DOHH2 (cell line): ENCODE measurements at regions not wholly inside any gene's neighbourhood (a gene's known extent, or its start where the extent isn't known, plus 50 kb on each side); places are given as distances from the start of the nearest gene placed in this dataset.

Experiments
- H3F3A ChIP-seq: fragments of 200-600 bp; sonication (generic), shearing (Covaris generic); 2 replicates; pipeline ENCODE4 v1.6.0; 2016; ENCODE audit warnings: antibody characterized with exemption, mild to moderate bottlenecking; ENCODE audit not compliant: control insufficient read depth, insufficient read depth
- H3K27ac ChIP-seq: fragments of 200-600 bp; sonication (generic); 2 replicates; pipeline ENCODE4 v1.5.1; 2014; ENCODE audit warnings: low read depth, mild to moderate bottlenecking, low read length, moderate library complexity
- H3K27me3 ChIP-seq: fragments of 200-600 bp; sonication (generic); 2 replicates; pipeline ENCODE4 v1.6.1; 2014; ENCODE audit warnings: mild to moderate bottlenecking, low read length, mixed read lengths; ENCODE audit not compliant: control insufficient read depth
- H3K36me3 ChIP-seq: fragments of 200-600 bp; sonication (generic); 2 replicates; pipeline ENCODE4 v1.6.1; 2014; ENCODE audit warnings: mild to moderate bottlenecking, low read length, moderate library complexity, mixed read lengths; ENCODE audit not compliant: control insufficient read depth
- H3K4me1 ChIP-seq: fragments of 200-600 bp; sonication (generic); 2 replicates; pipeline ENCODE4 v1.6.1; 2014; ENCODE audit warnings: mild to moderate bottlenecking, low read length, mixed read lengths; ENCODE audit not compliant: control insufficient read depth
- H3K4me2 ChIP-seq: fragments of 200-600 bp; sonication (generic); 2 replicates; pipeline ENCODE4 v1.6.0; 2014; ENCODE audit warnings: mild to moderate bottlenecking, low read length, moderate library complexity
- H3K4me3 ChIP-seq: fragments of 200-600 bp; sonication (generic); 2 replicates; pipeline ENCODE4 v1.5.1; 2014; ENCODE audit warnings: mild to moderate bottlenecking, low read length, mixed read lengths
- H3K79me2 ChIP-seq: fragments of 200-600 bp; sonication (generic); 2 replicates; pipeline ENCODE4 v1.6.1; 2014; ENCODE audit warnings: mild to moderate bottlenecking, low read length, mixed read lengths; ENCODE audit not compliant: control insufficient read depth
- H3K9me2 ChIP-seq: fragments of 200-600 bp; sonication (generic); replicated peaks from 2 replicates; pipeline ENCODE4 v1.6.1; 2014; ENCODE audit warnings: mild to moderate bottlenecking, low read length, mixed read lengths; ENCODE audit not compliant: control insufficient read depth
- H3K9me3 ChIP-seq: fragments of 200-600 bp; sonication (generic); 2 replicates; pipeline ENCODE4 v1.6.1; 2014; ENCODE audit warnings: antibody characterized with exemption, low read length, mixed read lengths; ENCODE audit not compliant: control insufficient read depth, insufficient read depth
- H4K20me1 ChIP-seq: fragments of 200-600 bp; sonication (generic); 2 replicates; pipeline ENCODE4 v1.6.0; 2014; ENCODE audit warnings: low read depth, mild to moderate bottlenecking, antibody characterized with exemption, low read length, moderate library complexity; ENCODE audit not compliant: control insufficient read depth, insufficient read depth
- EZH2phosphoT487 ChIP-seq: fragments of 200-600 bp; sonication (generic); IDR thresholded peaks from 2 replicates; pipeline ENCODE4 v1.6.1; 2017; ENCODE audit warnings: borderline replicate concordance, mild to moderate bottlenecking, antibody characterized with exemption, low read length, moderate library complexity, mixed read lengths
- TF ChIP-seq, protein P1 (sequence below): fragments of 200-600 bp; sonication (generic); IDR thresholded peaks from one replicate; pipeline ENCODE4 v1.5.1; 2014; ENCODE audit warnings: antibody characterized with exemption, mild to moderate bottlenecking, low read depth, low read length; ENCODE audit not compliant: poor library complexity, severe bottlenecking

DNA sequence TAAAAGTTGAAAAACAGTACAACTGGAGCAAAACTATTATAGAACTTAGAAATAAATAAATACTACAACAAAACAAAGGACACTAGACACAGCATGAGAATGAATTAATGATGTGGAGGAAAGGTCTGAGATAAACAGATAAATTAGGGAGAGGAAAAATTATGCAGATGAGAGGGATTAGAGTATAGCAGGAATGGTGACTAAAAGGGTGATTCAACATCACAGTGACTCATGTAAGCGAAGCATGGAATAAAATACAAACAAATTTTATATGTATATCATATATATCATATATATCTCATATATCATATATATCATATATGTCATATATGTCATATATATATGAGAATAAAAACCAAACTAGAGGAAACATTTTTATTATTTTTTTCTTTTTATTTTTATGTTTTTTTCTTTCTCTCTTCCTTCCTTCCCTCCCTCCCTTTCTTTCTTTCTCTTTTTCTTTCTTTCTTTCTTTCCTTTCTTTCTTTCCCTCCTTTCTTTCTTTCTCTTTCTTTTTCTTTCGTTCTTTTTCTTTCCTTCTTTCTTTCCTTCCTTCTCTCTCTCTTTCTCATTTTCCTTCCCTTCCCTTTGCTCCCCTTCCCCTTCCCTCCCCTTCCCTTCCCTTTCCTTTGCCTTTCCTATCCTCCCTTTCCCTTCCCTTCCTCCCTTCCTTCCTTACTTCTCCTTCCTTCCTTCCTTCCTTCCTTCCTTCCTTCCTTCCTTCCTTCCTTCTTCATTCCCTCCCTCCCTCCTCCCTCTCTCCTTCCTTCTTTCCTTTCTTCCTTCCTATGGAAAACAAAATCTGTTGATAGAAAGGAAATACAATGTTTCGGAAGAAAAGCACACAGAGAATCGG, 1014.6 kb downstream of the GRIK2 start:
- Histone ChIP-seq H3K27me3 (no peaks in the 10 kb centered on the region), H3K4me1 (no peaks in the 10 kb centered on the region), H3K27ac (no peak overlapping the region), H3K4me3 (no peak overlapping the region), H3K79me2 (no peaks in the 10 kb centered on the region), H3K36me3 (no peaks in the 10 kb centered on the region), H3K9me3 (no peaks in the 10 kb centered on the region), H4K20me1 (no peaks in the 10 kb centered on the region), H3K4me2 (no peak overlapping the region), H3F3A (no peaks in the 10 kb centered on the region), H3K9me2 (no peaks in the 10 kb centered on the region)
- TF ChIP-seq EZH2phosphoT487, result no peak
- TF ChIP-seq, protein P1, sequence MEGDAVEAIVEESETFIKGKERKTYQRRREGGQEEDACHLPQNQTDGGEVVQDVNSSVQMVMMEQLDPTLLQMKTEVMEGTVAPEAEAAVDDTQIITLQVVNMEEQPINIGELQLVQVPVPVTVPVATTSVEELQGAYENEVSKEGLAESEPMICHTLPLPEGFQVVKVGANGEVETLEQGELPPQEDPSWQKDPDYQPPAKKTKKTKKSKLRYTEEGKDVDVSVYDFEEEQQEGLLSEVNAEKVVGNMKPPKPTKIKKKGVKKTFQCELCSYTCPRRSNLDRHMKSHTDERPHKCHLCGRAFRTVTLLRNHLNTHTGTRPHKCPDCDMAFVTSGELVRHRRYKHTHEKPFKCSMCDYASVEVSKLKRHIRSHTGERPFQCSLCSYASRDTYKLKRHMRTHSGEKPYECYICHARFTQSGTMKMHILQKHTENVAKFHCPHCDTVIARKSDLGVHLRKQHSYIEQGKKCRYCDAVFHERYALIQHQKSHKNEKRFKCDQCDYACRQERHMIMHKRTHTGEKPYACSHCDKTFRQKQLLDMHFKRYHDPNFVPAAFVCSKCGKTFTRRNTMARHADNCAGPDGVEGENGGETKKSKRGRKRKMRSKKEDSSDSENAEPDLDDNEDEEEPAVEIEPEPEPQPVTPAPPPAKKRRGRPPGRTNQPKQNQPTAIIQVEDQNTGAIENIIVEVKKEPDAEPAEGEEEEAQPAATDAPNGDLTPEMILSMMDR, result no peak

DNA sequence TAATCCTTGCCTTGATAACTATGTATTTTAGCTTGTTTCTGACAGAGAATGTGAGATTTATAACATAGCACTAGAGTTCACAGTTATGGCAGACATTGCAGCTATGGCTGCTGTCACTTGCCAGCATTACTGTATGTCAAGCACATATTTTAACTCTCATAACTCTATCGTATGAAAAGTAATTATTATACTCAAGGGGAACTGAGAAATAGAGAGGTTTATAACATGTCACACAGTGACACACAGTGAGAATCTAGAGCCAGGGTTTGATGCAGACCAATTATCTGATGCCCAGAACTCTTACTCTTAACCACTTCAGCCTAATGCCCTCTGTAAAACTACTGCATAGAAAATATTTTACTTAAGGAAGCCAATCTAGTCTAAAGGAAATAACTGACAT, 1012.4 kb downstream of the GRIK2 start:
- TF ChIP-seq, protein P1, result no peak
- no peak for TF ChIP-seq EZH2phosphoT487

DNA sequence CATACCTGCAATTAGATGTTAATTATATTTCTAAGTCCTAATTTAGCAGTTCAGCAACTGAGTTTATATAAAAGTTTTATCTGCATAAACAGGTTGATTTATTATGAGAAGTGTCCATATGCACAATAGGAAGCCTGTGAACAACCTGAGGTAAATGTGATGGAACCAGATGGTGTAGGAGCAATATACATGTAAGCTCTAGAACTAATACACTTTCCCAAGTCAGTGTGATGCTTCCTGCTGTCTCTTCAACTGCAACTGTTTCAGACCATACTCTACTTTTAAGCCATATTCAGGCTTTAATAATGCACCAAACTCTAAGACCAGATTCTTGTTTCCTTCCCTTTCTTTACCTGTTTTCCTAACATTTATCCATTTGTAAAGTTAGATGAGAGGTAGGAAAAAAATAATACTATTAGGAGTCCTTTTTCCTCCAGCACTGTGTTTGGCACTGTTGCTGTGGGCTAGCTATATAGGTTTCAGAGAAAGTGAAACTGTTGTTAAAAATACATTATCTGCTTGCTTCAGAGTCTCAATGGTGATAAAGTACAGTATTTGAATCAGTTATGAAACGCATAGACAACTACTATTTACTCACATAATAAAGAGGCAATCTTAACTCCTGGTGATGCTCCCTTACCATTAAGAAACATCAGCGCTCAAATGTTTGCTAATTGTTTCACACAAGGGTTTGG, 1009.3 kb downstream of the GRIK2 start:
- Histone ChIP-seq H3K27ac (no peak overlapping the region), H3K79me2 (no peaks in the 10 kb centered on the region), H3F3A (no peaks in the 10 kb centered on the region), H3K4me3 (no peak overlapping the region), H3K4me2 (no peak overlapping the region), H3K9me3 (no peaks in the 10 kb centered on the region), H3K27me3 (no peaks in the 10 kb centered on the region), H3K36me3 (no peaks in the 10 kb centered on the region), H3K9me2 (no peaks in the 10 kb centered on the region), H3K4me1 (no peaks in the 10 kb centered on the region), H4K20me1 (no peaks in the 10 kb centered on the region)
- TF ChIP-seq EZH2phosphoT487, result no peak
- TF ChIP-seq, protein P1, result no peak

More for the DNA sequence above, 1012.4 kb downstream of the GRIK2 start:
- Histone ChIP-seq H3K4me3 (no peak overlapping the region), H3K27ac (no peak overlapping the region), H3F3A (no peaks in the 10 kb centered on the region), H3K27me3 (no peaks in the 10 kb centered on the region), H3K4me1 (no peaks in the 10 kb centered on the region), H3K9me2 (no peaks in the 10 kb centered on the region), H4K20me1 (no peaks in the 10 kb centered on the region), H3K36me3 (no peaks in the 10 kb centered on the region), H3K79me2 (no peaks in the 10 kb centered on the region), H3K9me3 (no peaks in the 10 kb centered on the region), H3K4me2 (no peak overlapping the region)
